ENCODE measurements at regions not wholly inside any gene's neighbourhood (a gene's known extent, or its start where the extent isn't known, plus 50 kb on each side); places are given as distances from the start of the nearest gene placed in this dataset.
"Not testable (repeated sequence)": the region's sequence is repeated elsewhere in the genome, so short reads cannot be mapped to it uniquely, and the experiment has no call there.

GRCh38 chr4:28010577-28011240 is 1150.1 kb downstream of the STIM2 start:
- Histone ChIP-seq H3K27me3 (replicated peaks; ENCODE audit: control insufficient read depth, insufficient read depth, low read length) (no peaks in the 10 kb centered on the region), H3K4me3 (replicated peaks; ENCODE audit: low read depth, low read length) (no peak overlapping the region), H3K36me3 (ENCODE audit: control insufficient read depth, insufficient read depth, low read length) (no peaks in the 10 kb centered on the region)
- no peak for DNase-seq (ENCODE audit: extremely low read depth, insufficient read length)
- TF ChIP-seq, protein P1, sequence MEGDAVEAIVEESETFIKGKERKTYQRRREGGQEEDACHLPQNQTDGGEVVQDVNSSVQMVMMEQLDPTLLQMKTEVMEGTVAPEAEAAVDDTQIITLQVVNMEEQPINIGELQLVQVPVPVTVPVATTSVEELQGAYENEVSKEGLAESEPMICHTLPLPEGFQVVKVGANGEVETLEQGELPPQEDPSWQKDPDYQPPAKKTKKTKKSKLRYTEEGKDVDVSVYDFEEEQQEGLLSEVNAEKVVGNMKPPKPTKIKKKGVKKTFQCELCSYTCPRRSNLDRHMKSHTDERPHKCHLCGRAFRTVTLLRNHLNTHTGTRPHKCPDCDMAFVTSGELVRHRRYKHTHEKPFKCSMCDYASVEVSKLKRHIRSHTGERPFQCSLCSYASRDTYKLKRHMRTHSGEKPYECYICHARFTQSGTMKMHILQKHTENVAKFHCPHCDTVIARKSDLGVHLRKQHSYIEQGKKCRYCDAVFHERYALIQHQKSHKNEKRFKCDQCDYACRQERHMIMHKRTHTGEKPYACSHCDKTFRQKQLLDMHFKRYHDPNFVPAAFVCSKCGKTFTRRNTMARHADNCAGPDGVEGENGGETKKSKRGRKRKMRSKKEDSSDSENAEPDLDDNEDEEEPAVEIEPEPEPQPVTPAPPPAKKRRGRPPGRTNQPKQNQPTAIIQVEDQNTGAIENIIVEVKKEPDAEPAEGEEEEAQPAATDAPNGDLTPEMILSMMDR (IDR thresholded peaks at IDR 0.05; ENCODE audit: insufficient read depth, low read length, poor library complexity, severe bottlenecking), result no peak

- H3K27me3 ChIP-seq (replicated peaks; ENCODE audit: control insufficient read depth, insufficient read depth, low read length), result no peaks in the 10 kb centered on the region
- no peaks in the 10 kb centered on the region for H3K36me3 ChIP-seq (ENCODE audit: control insufficient read depth, insufficient read depth, low read length)
- DNase-seq (ENCODE audit: extremely low read depth, insufficient read length), result no peak
- TF ChIP-seq, protein P1 (IDR thresholded peaks at IDR 0.05; ENCODE audit: insufficient read depth, low read length, poor library complexity, severe bottlenecking), result no peak
- H3K4me3 ChIP-seq (replicated peaks; ENCODE audit: low read depth, low read length), result no peak overlapping the region
Observed at GRCh38 chr4:28014469-28014868, 1153.8 kb downstream of the STIM2 start.

- DNase-seq (ENCODE audit: extremely low read depth, insufficient read length), result no peak
- no peak overlapping the region for H3K4me3 ChIP-seq (replicated peaks; ENCODE audit: low read depth, low read length)
- H3K27me3 ChIP-seq (replicated peaks; ENCODE audit: control insufficient read depth, insufficient read depth, low read length), result no peaks in the 10 kb centered on the region
- TF ChIP-seq, protein P1 (IDR thresholded peaks at IDR 0.05; ENCODE audit: insufficient read depth, low read length, poor library complexity, severe bottlenecking), result no peak
- no peaks in the 10 kb centered on the region for H3K36me3 ChIP-seq (ENCODE audit: control insufficient read depth, insufficient read depth, low read length)
Observed at GRCh38 chr4:28015996-28016395, 1155.4 kb downstream of the STIM2 start.

GRCh38 chr4:28038253-28038652 is 1177.6 kb downstream of the STIM2 start:
- H3K4me3 ChIP-seq (replicated peaks; ENCODE audit: low read depth, low read length); H3K27me3 ChIP-seq (replicated peaks; ENCODE audit: control insufficient read depth, insufficient read depth, low read length); H3K36me3 ChIP-seq (ENCODE audit: control insufficient read depth, insufficient read depth, low read length); DNase-seq (ENCODE audit: extremely low read depth, insufficient read length): not testable (repeated sequence)

DNA sequence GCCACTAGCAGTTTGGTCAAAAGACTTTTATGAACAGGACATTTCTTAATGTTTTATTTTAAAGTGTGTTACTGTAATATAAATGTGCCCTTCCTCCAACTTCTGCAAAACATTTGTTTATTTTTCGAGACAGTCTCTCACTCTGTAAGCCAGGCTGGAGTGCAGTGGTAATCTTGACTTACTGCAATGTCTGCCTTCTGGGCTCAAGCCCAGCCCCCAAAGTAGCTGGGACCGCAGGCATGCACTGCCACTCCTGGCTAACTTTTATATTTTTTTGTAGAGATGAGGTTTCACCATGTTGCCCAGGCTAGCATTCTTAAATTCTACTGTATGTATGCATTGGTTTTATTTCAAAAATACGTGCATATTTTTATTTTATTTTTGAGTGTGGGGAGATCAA is 1201.9 kb downstream of the STIM2 start:
- no peaks in the 10 kb centered on the region for H3K36me3 ChIP-seq (ENCODE audit: control insufficient read depth, insufficient read depth, low read length)
- DNase-seq (ENCODE audit: extremely low read depth, insufficient read length), result no peak
- TF ChIP-seq, protein P1 (IDR thresholded peaks at IDR 0.05; ENCODE audit: insufficient read depth, low read length, poor library complexity, severe bottlenecking), result no peak

GRCh38 chr4:28073860-28074555 is 1213.4 kb downstream of the STIM2 start:
- TF ChIP-seq, protein P1 (IDR thresholded peaks at IDR 0.05; ENCODE audit: insufficient read depth, low read length, poor library complexity, severe bottlenecking), result no peak
- no peak for DNase-seq (ENCODE audit: extremely low read depth, insufficient read length)
- no peak overlapping the region for H3K4me3 ChIP-seq (replicated peaks; ENCODE audit: low read depth, low read length)
- H3K36me3 ChIP-seq (ENCODE audit: control insufficient read depth, insufficient read depth, low read length), result no peaks in the 10 kb centered on the region
- no peaks in the 10 kb centered on the region for H3K27me3 ChIP-seq (replicated peaks; ENCODE audit: control insufficient read depth, insufficient read depth, low read length)

More for the DNA sequence above, 1201.9 kb downstream of the STIM2 start:
- no peaks in the 10 kb centered on the region for H3K27me3 ChIP-seq (replicated peaks; ENCODE audit: control insufficient read depth, insufficient read depth, low read length)
- H3K4me3 ChIP-seq (replicated peaks; ENCODE audit: low read depth, low read length), result no peak overlapping the region
